Stimulated activated CD8-positive, alpha-beta memory T cell treated with anti-CD3 and anti-CD28 coated beads, Interleukin-15, amount 100 ng/mL, for 24 hours (primary cell): ENCODE measurements at regions not wholly inside any gene's neighbourhood (a gene's known extent, or its start where the extent isn't known, plus 50 kb on each side); places are given as distances from the start of the nearest gene placed in this dataset.

Source experiments
- DNase-seq: peaks from one replicate; pipeline ENCODE4 v3.0.0-alpha.2; 2020; ENCODE audit warnings: low read depth

GRCh38 chr5:4229414-4230292 is 634.0 kb downstream of the IRX1 start:
- no peak for DNase-seq

GRCh38 chr5:4230471-4230785 is 634.8 kb downstream of the IRX1 start:
- DNase-seq = no peak

GRCh38 chr5:4230786-4231641 is 635.4 kb downstream of the IRX1 start:
- DNase-seq = no peak

GRCh38 chr5:4232084-4232483 is 636.5 kb downstream of the IRX1 start:
- no peak for DNase-seq

GRCh38 chr5:4233671-4234070 is 638.0 kb downstream of the IRX1 start:
- DNase-seq = no peak

- DNase-seq = no peak
Observed at GRCh38 chr5:4243479-4244264, 648.0 kb downstream of the IRX1 start.

- DNase-seq = no peak
Observed at GRCh38 chr5:4244306-4244705, 648.7 kb downstream of the IRX1 start.

GRCh38 chr5:4245076-4245475 is 649.4 kb downstream of the IRX1 start:
- no peak for DNase-seq

GRCh38 chr5:4245511-4245910 is 649.9 kb downstream of the IRX1 start:
- DNase-seq = no peak

- no peak for DNase-seq
Observed at GRCh38 chr5:4246447-4246846, 650.8 kb downstream of the IRX1 start.

- DNase-seq = no peak
Observed at GRCh38 chr5:4250254-4250653, 654.6 kb downstream of the IRX1 start.

GRCh38 chr5:4252385-4252784 is 656.8 kb downstream of the IRX1 start:
- DNase-seq = no peak

GRCh38 chr5:4254736-4255135 is 659.1 kb downstream of the IRX1 start:
- DNase-seq = no peak

- DNase-seq = no peak
Observed at GRCh38 chr5:4255441-4255840, 659.8 kb downstream of the IRX1 start.

GRCh38 chr5:4258170-4258569 is 662.5 kb downstream of the IRX1 start:
- no peak for DNase-seq

GRCh38 chr5:4271193-4271592 is 675.6 kb downstream of the IRX1 start:
- no peak for DNase-seq

GRCh38 chr5:4275232-4275631 is 679.6 kb downstream of the IRX1 start:
- DNase-seq = no peak

GRCh38 chr5:4294878-4295277 is 699.2 kb downstream of the IRX1 start:
- no peak for DNase-seq

- DNase-seq = no peak
Observed at GRCh38 chr5:4295663-4296339, 700.2 kb downstream of the IRX1 start.

- DNase-seq = no peak
Observed at GRCh38 chr5:4306057-4306456, 710.4 kb downstream of the IRX1 start.

- DNase-seq = no peak
Observed at GRCh38 chr5:4309026-4309425, 713.4 kb downstream of the IRX1 start.

- DNase-seq = no peak
Observed at GRCh38 chr5:4313138-4313537, 717.5 kb downstream of the IRX1 start.
